Pancreas (tissue), 10 donors: ENCODE measurements at regions not wholly inside any gene's neighbourhood (a gene's known extent, or its start where the extent isn't known, plus 50 kb on each side); places are given as distances from the start of the nearest gene placed in this dataset.

Experiments
- ATAC-seq, 4 donors: fragments of 200-7000 bp; cut with Tn5 transposase; one replicate each; pipeline versions ENCODE4 v1.8.0 to v1.9.1; 2020; ENCODE audit warnings: mild to moderate bottlenecking in 4 of 4, moderate library complexity in 4 of 4
- DNase-seq, 6 donors: peaks; one replicate each; pipeline ENCODE4 v3.0.0-alpha.2; 2020
- FAIRE-seq: peaks from 2 replicates; lab custom pipeline; 2012; peaks lifted over from hg19 to GRCh38; lab: Jason Lieb, UNC
- H3K27ac ChIP-seq, 4 donors: fragments of 200-600 bp; sonication (generic); 1 replicate in 3 of 4; 2 replicates in 1 of 4; pipeline versions ENCODE4 v1.5.0 to v1.8.0; 2020
- H3K27me3 ChIP-seq, 4 donors: fragments of 200-600 bp; one replicate each; pipeline ENCODE4 v1.8.0; 2021
- H3K36me3 ChIP-seq, 3 donors: fragments of 200-600 bp; sonication (generic) in 1 of 3; one replicate each; pipeline versions ENCODE4 v1.5.0 to v1.8.0; 2020 to 2021
- H3K4me1 ChIP-seq, 3 donors: fragments of 200-600 bp; one replicate each; pipeline ENCODE4 v1.8.0; 2021
- H3K4me3 ChIP-seq, 4 donors: fragments of 200-600 bp; sonication (generic) in 2 of 4; one replicate each; pipeline versions ENCODE4 v1.5.0 to v1.8.0; 2020 to 2021
- H3K9me3 ChIP-seq, 4 donors: fragments of 200-600 bp; one replicate each; pipeline ENCODE4 v1.8.0; 2021
- WGBS, 2 donors: extraction: QIAGEN DNeasy Blood & Tissue Kit; methylation state at CpG; one replicate each; pipeline ENCODE4 v1.1.7; 2013; 5-methylcytosine and 5-hydroxymethylcytosine counted together
- intact Hi-C, 3 donors: fragments of 100-400 bp; cut with DNase I; formaldehyde crosslinking; loops; one replicate each; pipeline versions ENCODE4 v1.11.1 to v1.14.2; 2022
- TF ChIP-seq, protein P1 (sequence below), 4 donors: fragments of 200-600 bp; sonication (generic) in 3 of 4; IDR thresholded peaks; one replicate each; pipeline versions ENCODE4 v1.5.0 to v1.8.0; 2021; ENCODE audit warnings: antibody characterized with exemption in 4 of 4
- donor health status: healthy with polysubstance abuse.
- donor health status: DM: no; HTN: no; CAD: no; lungs with moderate emphysema.
- donor health status: DM: no; HTN: no; CAD: no.
- donor health status: control.
- donor health status: control.
- donor health status: Bipolar disorder and iron deficiency.
- donor health status: DM: yes; HTN: yes; CAD: no.
- donor health status: DM: no; HTN: no; CAD: no.
- donor health status: DM: no; HTN: no; CAD: no.
- donor health status: DM: yes; HTN: yes; CAD: no.

GRCh38 chr3:79926522-79926921, 158.7 kb upstream of the ROBO1 start:
- Histone ChIP-seq H3K4me3 (no peak overlapping the region), H3K27me3 (no peaks in the 10 kb centered on the region), H3K36me3 (no peaks in the 10 kb centered on the region), H3K27ac (no peak overlapping the region), H3K4me1 (no peaks in the 10 kb centered on the region), H3K9me3 (no peaks in the 10 kb centered on the region)
- no peak for DNase-seq
- 51 to 57% methylated on average over 3 of the region's 3 CpGs for WGBS, 2 donors
- no peak for ATAC-seq
- no peak for FAIRE-seq
- intact Hi-C loops = no loop called here
- TF ChIP-seq, protein P1, sequence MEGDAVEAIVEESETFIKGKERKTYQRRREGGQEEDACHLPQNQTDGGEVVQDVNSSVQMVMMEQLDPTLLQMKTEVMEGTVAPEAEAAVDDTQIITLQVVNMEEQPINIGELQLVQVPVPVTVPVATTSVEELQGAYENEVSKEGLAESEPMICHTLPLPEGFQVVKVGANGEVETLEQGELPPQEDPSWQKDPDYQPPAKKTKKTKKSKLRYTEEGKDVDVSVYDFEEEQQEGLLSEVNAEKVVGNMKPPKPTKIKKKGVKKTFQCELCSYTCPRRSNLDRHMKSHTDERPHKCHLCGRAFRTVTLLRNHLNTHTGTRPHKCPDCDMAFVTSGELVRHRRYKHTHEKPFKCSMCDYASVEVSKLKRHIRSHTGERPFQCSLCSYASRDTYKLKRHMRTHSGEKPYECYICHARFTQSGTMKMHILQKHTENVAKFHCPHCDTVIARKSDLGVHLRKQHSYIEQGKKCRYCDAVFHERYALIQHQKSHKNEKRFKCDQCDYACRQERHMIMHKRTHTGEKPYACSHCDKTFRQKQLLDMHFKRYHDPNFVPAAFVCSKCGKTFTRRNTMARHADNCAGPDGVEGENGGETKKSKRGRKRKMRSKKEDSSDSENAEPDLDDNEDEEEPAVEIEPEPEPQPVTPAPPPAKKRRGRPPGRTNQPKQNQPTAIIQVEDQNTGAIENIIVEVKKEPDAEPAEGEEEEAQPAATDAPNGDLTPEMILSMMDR (IDR thresholded peaks at IDR 0.05) = no peak

GRCh38 chr3:79922633-79923032, 154.8 kb upstream of the ROBO1 start:
- Histone ChIP-seq H3K4me1 (no peaks in the 10 kb centered on the region), H3K9me3 (no peaks in the 10 kb centered on the region), H3K27me3 (no peaks in the 10 kb centered on the region), H3K4me3 (no peak overlapping the region), H3K27ac (no peak overlapping the region), H3K36me3 (no peaks in the 10 kb centered on the region)
- TF ChIP-seq, protein P1 (IDR thresholded peaks at IDR 0.05) = no peak
- intact Hi-C loops = no loop called here
- FAIRE-seq = no peak
- no peak for ATAC-seq
- no peak for DNase-seq

DNA sequence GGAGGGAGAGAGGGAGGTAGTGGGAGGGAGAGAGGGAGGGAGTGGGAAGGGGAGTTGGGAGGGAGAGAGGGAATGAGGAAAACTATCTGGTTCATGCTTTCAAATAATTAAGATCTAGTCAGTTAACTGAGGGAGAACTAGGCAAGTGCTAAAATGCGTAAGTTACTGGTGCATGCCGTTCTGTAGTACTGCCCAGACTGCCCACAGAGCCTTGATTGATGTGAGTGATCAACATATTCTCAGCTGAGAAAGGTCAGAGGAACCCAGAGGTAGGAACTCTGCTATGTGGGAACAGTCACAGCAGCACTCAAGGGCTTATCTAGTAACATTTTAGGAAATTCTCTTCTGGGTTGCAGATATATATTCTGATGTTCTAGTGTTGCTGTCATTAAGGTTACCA, 149.8 kb upstream of the ROBO1 start:
- no peak overlapping the region for H3K4me3 ChIP-seq
- H3K36me3 ChIP-seq = no peaks in the 10 kb centered on the region
- DNase-seq (no peak), ATAC-seq (no peak), FAIRE-seq (no peak)
- H3K27ac ChIP-seq = no peak overlapping the region
- H3K9me3 ChIP-seq = no peaks in the 10 kb centered on the region
- no peaks in the 10 kb centered on the region for H3K4me1 ChIP-seq
- intact Hi-C loops = no loop called here
- no peaks in the 10 kb centered on the region for H3K27me3 ChIP-seq
- TF ChIP-seq, protein P1 (IDR thresholded peaks at IDR 0.05) = no peak
- WGBS, 2 donors = 14 to 38% methylated on average over 2 of the region's 2 CpGs

- FAIRE-seq = no peak
- intact Hi-C loops = no loop called here
- 0% methylated on average over 2 of the region's 2 CpGs for WGBS, 2 donors
- Histone ChIP-seq H3K4me3 (no peak overlapping the region), H3K36me3 (no peaks in the 10 kb centered on the region), H3K27me3 (no peaks in the 10 kb centered on the region), H3K27ac (no peak overlapping the region), H3K4me1 (no peaks in the 10 kb centered on the region), H3K9me3 (no peaks in the 10 kb centered on the region)
- DNase-seq = no peak
- ATAC-seq = no peak
- TF ChIP-seq, protein P1 (IDR thresholded peaks at IDR 0.05) = no peak
Observed at GRCh38 chr3:79910337-79910736, 142.5 kb upstream of the ROBO1 start.

DNA sequence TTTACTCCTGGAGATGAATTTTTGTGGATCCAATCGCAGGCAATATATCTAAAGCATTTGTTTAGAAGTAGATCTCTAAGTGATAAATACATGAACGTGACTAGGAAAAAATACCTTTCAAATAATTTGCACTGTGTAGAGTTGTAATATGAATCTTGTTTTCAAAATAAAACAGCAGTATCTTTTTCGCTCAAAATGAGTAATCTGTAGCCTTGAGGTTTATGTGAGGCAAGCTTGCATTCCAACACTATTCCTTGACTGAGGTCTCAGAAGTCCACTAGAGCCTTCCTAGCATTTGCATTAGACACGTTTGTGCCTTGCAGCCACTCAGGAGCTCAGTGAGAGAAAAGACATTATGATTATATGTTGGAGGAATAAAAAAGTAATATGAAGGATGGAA, 138.3 kb upstream of the ROBO1 start:
- Histone ChIP-seq H3K27ac (no peak overlapping the region), H3K4me1 (no peaks in the 10 kb centered on the region), H3K36me3 (no peaks in the 10 kb centered on the region), H3K9me3 (no peaks in the 10 kb centered on the region), H3K27me3 (no peaks in the 10 kb centered on the region), H3K4me3 (no peak overlapping the region)
- intact Hi-C loops = no loop called here
- FAIRE-seq (no peak), ATAC-seq (no peak), DNase-seq (no peak)
- TF ChIP-seq, protein P1 (IDR thresholded peaks at IDR 0.05) = no peak
- WGBS, 2 donors = 42 to 55% methylated on average over 4 of the region's 4 CpGs
